Activated naive CD4-positive, alpha-beta T cell treated with anti-CD3 and anti-CD28 coated beads, Interleukin-2, amount 50 U/mL, for 72 hours (primary cell): ENCODE measurements at regions not wholly inside any gene's neighbourhood (a gene's known extent, or its start where the extent isn't known, plus 50 kb on each side); places are given as distances from the start of the nearest gene placed in this dataset.

Experiments
- ATAC-seq, 2 donors: fragments of 150-1000 bp; cut with Tn5 transposase; 2 replicates each; pipeline ENCODE4 v1.10.0; 2021; ENCODE audit warnings: mild to moderate bottlenecking in 2 of 2, moderate library complexity in 2 of 2
- DNase-seq, 2 donors: peaks; one replicate each; pipeline ENCODE4 v3.0.0; 2021 to 2022; ENCODE audit warnings: low spot score in 2 of 2
- H3K27ac Mint-ChIP-seq, 2 donors: one replicate each; pipeline ENCODE4 v1.8.0; 2022; ENCODE audit warnings: mild to moderate bottlenecking in 2 of 2, mixed read lengths in 2 of 2
- H3K36me3 Mint-ChIP-seq, 2 donors: one replicate each; pipeline ENCODE4 v1.8.0; 2022; ENCODE audit warnings: mixed read lengths in 2 of 2
- H3K9me3 Mint-ChIP-seq, 2 donors: one replicate each; pipeline ENCODE4 v1.8.0; 2022; ENCODE audit warnings: mixed read lengths in 2 of 2

DNA sequence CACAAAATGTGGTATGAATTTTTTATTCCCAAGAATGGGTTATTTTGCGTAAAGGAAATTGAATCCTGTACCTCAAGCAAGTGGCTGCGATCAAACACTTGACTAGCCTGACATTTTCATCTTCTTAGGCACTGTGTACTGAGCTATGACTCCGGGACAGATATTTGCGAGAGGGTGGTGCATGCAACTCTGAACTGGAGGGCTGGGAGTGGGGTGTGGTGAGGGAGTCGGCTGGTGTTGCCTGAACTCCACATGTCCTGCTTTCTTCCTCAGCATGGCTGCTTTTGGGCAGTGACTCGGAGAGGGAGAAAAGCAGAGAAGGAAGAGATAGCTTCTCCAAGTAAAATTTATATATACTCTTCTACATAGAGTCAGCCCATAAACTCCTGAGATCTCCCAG lies 68.5 kb upstream of the GATB start:
- peaks cover 6 to 11% of the 10 kb centered on the region in 2 donors for H3K36me3 Mint-ChIP-seq
- no peak for ATAC-seq
- no peak for DNase-seq
- H3K27ac Mint-ChIP-seq, result no peak overlapping the region
- H3K9me3 Mint-ChIP-seq, result peaks cover 0 to 8% of the 10 kb centered on the region in 2 donors

GRCh38 chr4:151824656-151825055 lies 63.8 kb upstream of the GATB start:
- H3K9me3 Mint-ChIP-seq, result peaks cover 0 to 12% of the 10 kb centered on the region in 2 donors
- H3K36me3 Mint-ChIP-seq, result peaks cover 6% of the 10 kb centered on the region in 2 donors
- H3K27ac Mint-ChIP-seq, result no peak overlapping the region
- ATAC-seq, result no peak
- DNase-seq, result no peak

DNA sequence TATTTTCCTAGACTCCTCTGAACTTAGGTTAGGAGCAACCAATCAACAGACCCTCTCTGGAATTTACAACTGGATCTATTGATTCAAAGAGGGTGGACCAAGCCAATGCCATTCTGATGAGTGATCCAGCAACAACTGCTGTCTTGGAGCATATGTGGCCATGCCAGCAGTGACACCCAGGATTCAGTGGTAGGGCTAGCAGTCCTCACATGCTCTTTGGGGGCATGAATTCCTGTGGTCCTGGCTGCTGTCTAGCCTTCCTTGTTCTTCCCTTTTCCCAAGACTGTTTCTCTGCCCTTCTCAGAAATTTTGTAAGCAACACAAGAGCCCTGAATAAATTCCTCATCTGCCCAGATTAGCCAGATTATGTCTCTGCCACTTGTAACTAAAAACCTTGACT lies 61.5 kb upstream of the GATB start:
- Mint-ChIP-seq H3K9me3 (peaks cover 0 to 14% of the 10 kb centered on the region in 2 donors), H3K36me3 (peaks cover 6 to 10% of the 10 kb centered on the region in 2 donors), H3K27ac (no peak overlapping the region)
- ATAC-seq, result no peak
- DNase-seq, result no peak

DNA sequence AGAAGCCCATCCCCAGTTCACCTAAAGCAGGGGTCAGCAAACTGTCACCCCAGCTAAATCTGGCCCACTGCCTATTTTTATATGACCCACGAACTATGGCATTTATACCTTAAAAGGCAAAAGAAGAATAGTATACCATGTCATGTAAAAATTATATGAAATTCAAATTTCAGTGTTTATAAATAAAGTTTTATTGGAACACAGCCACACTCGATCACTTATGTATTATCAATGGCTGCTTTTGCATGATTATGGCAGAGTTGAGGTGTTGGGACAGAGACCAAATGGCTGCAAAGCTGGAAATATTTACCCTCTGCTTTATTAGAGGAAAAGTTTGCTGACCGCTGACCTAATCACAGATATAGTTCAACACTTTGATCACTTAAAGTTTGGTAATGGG lies 59.2 kb upstream of the GATB start:
- peaks cover 0 to 9% of the 10 kb centered on the region in 2 donors for H3K36me3 Mint-ChIP-seq
- peaks cover 0 to 7% of the 10 kb centered on the region in 2 donors for H3K9me3 Mint-ChIP-seq
- no peak overlapping the region for H3K27ac Mint-ChIP-seq
- ATAC-seq, result no peak
- DNase-seq, result no peak

DNA sequence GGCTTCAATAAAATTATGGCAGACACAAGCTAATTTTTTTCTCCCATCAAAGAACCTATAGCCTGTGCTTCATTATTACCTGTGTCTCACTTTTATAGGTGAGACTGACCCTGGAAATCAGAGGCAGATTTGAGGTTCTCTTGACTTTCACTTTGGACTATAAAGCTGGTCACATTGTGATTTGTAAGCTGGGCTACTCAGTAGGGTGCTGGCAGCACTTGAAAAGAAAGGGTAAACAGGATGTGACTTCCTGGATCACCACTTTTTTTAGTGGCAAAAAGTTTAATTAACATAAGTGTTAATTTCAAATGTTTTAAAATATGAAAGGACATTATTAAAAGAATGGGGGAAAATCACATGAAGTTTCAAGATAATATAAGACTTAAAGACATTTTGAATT lies 50.6 kb upstream of the GATB start:
- H3K9me3 Mint-ChIP-seq, result no peaks in the 10 kb centered on the region
- no peak for DNase-seq
- no peak for ATAC-seq
- no peak overlapping the region for H3K27ac Mint-ChIP-seq
- H3K36me3 Mint-ChIP-seq, result no peaks in the 10 kb centered on the region
